ENCODE measurements at regions not wholly inside any gene's neighbourhood (a gene's known extent, or its start where the extent isn't known, plus 50 kb on each side); places are given as distances from the start of the nearest gene placed in this dataset.
"Not testable (repeated sequence)": the region's sequence is repeated elsewhere in the genome, so short reads cannot be mapped to it uniquely, and the experiment has no call there.

DNA sequence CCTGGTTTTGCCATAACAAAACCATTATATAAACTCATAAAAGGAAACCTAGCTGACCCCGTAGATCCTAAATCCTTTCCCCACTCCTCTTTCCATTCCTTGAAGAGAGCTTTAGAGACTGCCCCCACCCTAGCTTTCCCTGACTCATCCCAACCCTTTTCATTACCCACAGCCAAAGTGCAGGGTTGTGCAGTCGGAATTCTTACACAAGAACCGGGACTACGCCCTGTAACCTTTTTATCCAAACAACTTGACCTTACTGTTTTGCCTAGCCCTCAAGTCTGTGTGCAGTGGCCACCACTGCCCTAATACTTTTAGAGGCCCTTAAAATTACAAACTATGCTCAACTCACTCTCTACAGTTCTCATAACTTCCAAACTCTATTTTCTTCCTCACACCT is 116.0 kb upstream of the PTPN13 start:
- TF ChIP-seq, protein P1, sequence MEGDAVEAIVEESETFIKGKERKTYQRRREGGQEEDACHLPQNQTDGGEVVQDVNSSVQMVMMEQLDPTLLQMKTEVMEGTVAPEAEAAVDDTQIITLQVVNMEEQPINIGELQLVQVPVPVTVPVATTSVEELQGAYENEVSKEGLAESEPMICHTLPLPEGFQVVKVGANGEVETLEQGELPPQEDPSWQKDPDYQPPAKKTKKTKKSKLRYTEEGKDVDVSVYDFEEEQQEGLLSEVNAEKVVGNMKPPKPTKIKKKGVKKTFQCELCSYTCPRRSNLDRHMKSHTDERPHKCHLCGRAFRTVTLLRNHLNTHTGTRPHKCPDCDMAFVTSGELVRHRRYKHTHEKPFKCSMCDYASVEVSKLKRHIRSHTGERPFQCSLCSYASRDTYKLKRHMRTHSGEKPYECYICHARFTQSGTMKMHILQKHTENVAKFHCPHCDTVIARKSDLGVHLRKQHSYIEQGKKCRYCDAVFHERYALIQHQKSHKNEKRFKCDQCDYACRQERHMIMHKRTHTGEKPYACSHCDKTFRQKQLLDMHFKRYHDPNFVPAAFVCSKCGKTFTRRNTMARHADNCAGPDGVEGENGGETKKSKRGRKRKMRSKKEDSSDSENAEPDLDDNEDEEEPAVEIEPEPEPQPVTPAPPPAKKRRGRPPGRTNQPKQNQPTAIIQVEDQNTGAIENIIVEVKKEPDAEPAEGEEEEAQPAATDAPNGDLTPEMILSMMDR (conservative IDR thresholded peaks at IDR 0.05) = not testable (repeated sequence)
- not testable (repeated sequence) for TF ChIP-seq EZH2 (IDR thresholded peaks at IDR 0.05; ENCODE audit: low read depth)
